ENCODE measurements at regions not wholly inside any gene's neighbourhood (a gene's known extent, or its start where the extent isn't known, plus 50 kb on each side); places are given as distances from the start of the nearest gene placed in this dataset.
A peak's percentile ranks its signal among the peaks of the same experiment; 100 is the strongest.

DNA sequence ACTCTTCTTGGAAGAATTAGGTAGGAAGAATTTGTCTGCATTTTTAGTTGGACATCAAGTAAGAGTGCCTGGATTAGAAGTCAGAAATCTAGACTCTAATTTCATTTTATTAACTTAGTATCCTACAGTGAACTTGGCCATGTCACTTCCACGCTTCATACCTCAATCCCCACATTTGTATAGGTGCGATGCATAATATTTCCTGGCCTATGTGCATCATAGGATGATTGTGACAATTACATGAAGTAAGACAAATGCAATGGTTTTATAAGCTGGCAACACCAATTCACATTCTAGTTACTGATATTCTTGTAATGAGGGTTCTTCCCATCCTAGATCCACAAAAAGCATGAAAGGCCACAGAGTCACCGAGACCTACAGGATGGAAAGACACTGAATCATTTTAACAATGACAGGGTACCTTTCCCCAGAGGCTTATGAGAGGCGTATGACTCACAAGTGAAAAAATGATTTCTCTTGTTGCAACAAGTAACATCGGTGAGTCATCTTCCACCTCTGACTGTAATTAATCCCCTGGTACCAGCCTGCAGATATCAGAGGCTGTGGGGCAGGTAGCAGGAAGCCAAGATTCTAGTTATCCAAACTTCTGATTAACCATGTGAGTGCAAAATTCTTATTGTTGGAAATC is 56.0 kb upstream of the OR5AK2 start:
- WGBS (ENCODE audit: insufficient coverage, low lambda C conversion rate): 60% methylated on average over 1 of the region's 5 CpGs
- no peaks in the 10 kb centered on the region for H3K4me1 ChIP-seq (ENCODE audit: control insufficient read depth, insufficient read depth, low read length)

DNA sequence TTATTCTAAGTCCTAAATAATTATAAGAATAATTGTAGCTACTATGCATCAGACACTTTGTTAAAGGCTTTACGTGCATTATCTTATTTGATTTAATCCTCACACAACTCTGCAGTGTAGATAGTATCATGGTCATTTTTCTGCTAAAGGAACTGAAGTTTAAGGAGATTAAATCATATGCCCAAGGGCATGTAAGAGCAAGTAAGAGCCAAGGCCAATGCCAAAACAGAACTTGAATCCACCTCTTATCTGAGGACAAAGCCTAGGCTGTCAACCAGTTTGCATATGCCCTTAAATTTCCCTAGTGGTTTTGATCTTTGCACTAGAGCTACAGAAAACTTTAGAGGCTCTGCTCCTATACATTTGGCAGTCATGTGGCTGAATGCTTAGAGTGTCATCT is 65.6 kb upstream of the OR5AK2 start:
- Histone ChIP-seq H3K27me3 (ENCODE audit: control insufficient read depth, insufficient read depth, low read length) (no peaks in the 10 kb centered on the region), H3K4me3 (ENCODE audit: low read length) (no peak overlapping the region), H3K27ac (ENCODE audit: low read length) (no peak overlapping the region), H3K4me1 (ENCODE audit: control insufficient read depth, insufficient read depth, low read length) (no peaks in the 10 kb centered on the region), H3K9me3 (ENCODE audit: control insufficient read depth, low read depth, low read length) (no peaks in the 10 kb centered on the region), H3K36me3 (ENCODE audit: control insufficient read depth, insufficient read depth, low read length) (no peaks in the 10 kb centered on the region)
- DNase-seq: no peak
- no CpG with 5 or more reads among the region's 1 CpG for WGBS (ENCODE audit: insufficient coverage, low lambda C conversion rate)

More for the DNA sequence above, 56.0 kb upstream of the OR5AK2 start:
- Histone ChIP-seq H3K27ac (ENCODE audit: low read length) (no peak overlapping the region), H3K27me3 (ENCODE audit: control insufficient read depth, insufficient read depth, low read length) (no peaks in the 10 kb centered on the region), H3K9me3 (ENCODE audit: control insufficient read depth, low read depth, low read length) (no peaks in the 10 kb centered on the region), H3K36me3 (ENCODE audit: control insufficient read depth, insufficient read depth, low read length) (no peaks in the 10 kb centered on the region), H3K4me3 (ENCODE audit: low read length) (no peak overlapping the region)
- peak; percentile 7 to 29 for DNase-seq

DNA sequence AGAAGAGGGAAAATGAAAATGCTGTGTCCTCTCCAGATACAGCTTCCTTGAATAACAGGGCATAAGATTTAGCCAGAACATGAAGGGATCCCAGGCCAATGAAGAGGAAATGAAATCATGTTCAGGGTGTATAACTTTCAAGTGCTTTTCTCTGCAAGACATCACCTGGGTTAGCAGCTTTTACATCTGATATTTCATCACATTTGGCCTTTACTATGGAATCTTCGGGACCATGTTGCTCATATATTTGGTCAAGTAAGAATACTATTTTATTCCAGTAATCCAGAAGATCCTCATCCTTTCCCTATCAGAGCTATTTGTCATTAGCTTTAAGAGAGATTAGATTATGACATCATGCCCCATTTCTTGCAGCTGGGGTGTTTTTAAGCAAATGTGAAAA is 66.3 kb upstream of the OR5AK2 start:
- H3K4me1 ChIP-seq (ENCODE audit: control insufficient read depth, insufficient read depth, low read length): no peaks in the 10 kb centered on the region
- no peak overlapping the region for H3K4me3 ChIP-seq (ENCODE audit: low read length)
- DNase-seq: no peak
- WGBS (ENCODE audit: insufficient coverage, low lambda C conversion rate): no CpG with 5 or more reads among the region's 1 CpG
- H3K36me3 ChIP-seq (ENCODE audit: control insufficient read depth, insufficient read depth, low read length): no peaks in the 10 kb centered on the region
- no peaks in the 10 kb centered on the region for H3K27me3 ChIP-seq (ENCODE audit: control insufficient read depth, insufficient read depth, low read length)
- H3K27ac ChIP-seq (ENCODE audit: low read length): no peak overlapping the region
- no peaks in the 10 kb centered on the region for H3K9me3 ChIP-seq (ENCODE audit: control insufficient read depth, low read depth, low read length)

DNA sequence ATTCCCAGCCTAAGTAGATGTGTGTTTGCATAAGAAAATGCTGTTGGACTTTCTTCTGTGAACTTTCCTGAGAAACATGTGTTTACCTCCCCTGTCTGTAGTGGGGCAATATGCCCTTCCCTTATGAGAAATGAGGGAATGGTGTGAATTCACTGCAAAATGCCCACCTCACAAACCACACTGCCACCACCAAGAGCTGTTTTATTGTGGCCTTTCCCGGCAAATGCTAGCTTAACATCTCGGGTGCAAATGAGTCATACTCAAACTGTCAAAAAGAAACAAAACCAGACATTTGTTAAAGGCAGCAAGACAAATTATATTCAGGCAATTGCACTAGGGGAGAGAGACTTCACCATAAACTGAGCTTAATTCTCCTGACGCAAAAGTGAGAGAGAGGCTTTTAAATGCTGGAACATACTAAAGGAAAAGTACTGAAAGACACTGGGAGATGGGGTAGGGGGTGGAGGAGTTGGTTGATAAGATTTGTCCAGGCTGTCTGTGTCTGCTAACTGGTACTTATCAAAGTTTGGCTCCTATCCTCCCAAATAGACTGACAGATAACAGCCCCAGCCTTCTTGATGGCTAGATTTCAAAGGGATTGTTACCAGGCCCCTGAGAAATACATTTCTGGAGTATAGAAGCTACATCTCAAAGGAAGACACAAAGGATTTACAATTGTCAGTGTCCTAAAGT is 70.9 kb upstream of the OR5AK2 start:
- Histone ChIP-seq H3K27ac (ENCODE audit: low read length) (no peak overlapping the region), H3K9me3 (ENCODE audit: control insufficient read depth, low read depth, low read length) (no peaks in the 10 kb centered on the region), H3K36me3 (ENCODE audit: control insufficient read depth, insufficient read depth, low read length) (no peaks in the 10 kb centered on the region), H3K4me1 (ENCODE audit: control insufficient read depth, insufficient read depth, low read length) (no peaks in the 10 kb centered on the region), H3K4me3 (ENCODE audit: low read length) (no peak overlapping the region), H3K27me3 (ENCODE audit: control insufficient read depth, insufficient read depth, low read length) (no peaks in the 10 kb centered on the region)
- WGBS (ENCODE audit: insufficient coverage, low lambda C conversion rate): 50% methylated on average over 1 of the region's 3 CpGs
- DNase-seq: no peak

DNA sequence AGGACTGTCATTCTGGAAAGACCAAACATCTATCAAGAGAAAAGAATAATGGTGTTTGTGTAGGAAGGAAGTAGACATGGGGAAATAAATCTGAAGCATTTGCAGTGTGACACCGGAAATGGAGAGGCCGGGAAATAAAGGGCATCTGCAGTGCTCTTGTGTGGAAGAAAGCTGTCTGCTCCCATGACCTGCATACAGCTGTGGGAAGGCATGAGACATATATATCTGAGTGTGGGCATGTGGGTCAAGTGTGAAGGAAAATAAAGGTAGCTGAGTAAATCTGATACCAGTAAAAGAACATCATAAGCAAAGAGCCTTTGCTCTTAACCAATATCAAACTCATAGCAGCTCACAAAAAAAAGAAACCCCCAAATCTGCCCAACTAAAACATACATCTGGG is 72.1 kb upstream of the OR5AK2 start:
- H3K27me3 ChIP-seq (ENCODE audit: control insufficient read depth, insufficient read depth, low read length): no peaks in the 10 kb centered on the region
- H3K36me3 ChIP-seq (ENCODE audit: control insufficient read depth, insufficient read depth, low read length): no peaks in the 10 kb centered on the region
- no peaks in the 10 kb centered on the region for H3K9me3 ChIP-seq (ENCODE audit: control insufficient read depth, low read depth, low read length)
- H3K4me3 ChIP-seq (ENCODE audit: low read length): no peak overlapping the region
- no peak for DNase-seq
- no peak overlapping the region for H3K27ac ChIP-seq (ENCODE audit: low read length)
- H3K4me1 ChIP-seq (ENCODE audit: control insufficient read depth, insufficient read depth, low read length): no peaks in the 10 kb centered on the region
- 74% methylated on average over 2 of the region's 2 CpGs for WGBS (ENCODE audit: insufficient coverage, low lambda C conversion rate)

DNA sequence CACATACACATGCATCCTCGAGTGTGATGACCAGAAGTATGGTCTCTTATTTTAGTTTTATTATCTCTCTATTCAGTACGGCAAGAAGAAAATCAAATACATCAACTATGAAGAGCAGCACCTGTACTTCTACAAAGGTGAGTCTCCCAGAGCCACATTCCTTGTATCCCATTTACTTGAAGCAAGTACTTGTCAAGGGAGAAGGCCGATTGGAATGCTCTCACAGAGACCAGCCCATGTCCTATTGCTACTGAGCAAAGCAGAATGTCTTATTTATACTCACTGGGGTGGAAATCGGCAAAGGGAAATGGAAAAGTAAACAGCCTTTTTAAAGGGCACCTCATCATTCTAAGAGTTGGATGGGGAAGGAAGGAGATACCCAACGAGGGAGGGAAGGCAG is 72.6 kb upstream of the OR5AK2 start:
- H3K4me1 ChIP-seq (ENCODE audit: control insufficient read depth, insufficient read depth, low read length): no peaks in the 10 kb centered on the region
- WGBS (ENCODE audit: insufficient coverage, low lambda C conversion rate): no CpG with 5 or more reads among the region's 5 CpGs
- H3K27ac ChIP-seq (ENCODE audit: low read length): no peak overlapping the region
- H3K36me3 ChIP-seq (ENCODE audit: control insufficient read depth, insufficient read depth, low read length): no peaks in the 10 kb centered on the region
- DNase-seq: no peak
- no peaks in the 10 kb centered on the region for H3K27me3 ChIP-seq (ENCODE audit: control insufficient read depth, insufficient read depth, low read length)
- H3K4me3 ChIP-seq (ENCODE audit: low read length): no peak overlapping the region
- no peaks in the 10 kb centered on the region for H3K9me3 ChIP-seq (ENCODE audit: control insufficient read depth, low read depth, low read length)

DNA sequence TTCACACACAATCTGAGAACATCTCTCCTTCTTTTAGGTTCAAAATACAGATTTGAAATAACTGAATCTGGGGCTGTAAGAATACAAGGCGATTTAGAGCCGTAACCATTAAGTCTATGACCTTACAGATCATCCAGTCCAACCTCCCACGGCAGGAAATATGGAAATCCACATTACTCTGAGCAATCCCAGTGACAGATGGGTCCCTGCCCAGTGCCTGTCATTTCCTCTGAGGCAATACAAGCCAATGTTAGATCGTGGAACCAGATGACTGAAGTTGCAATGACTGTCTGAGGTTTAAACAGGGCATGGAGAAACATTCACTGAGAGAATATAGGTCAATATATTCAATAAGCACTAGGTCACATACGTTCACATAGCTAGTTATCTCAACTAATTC is 77.4 kb upstream of the OR5AK2 start:
- no CpG with 5 or more reads among the region's 5 CpGs for WGBS (ENCODE audit: insufficient coverage, low lambda C conversion rate)
- no peak for DNase-seq
- Histone ChIP-seq H3K36me3 (ENCODE audit: control insufficient read depth, insufficient read depth, low read length) (no peaks in the 10 kb centered on the region), H3K27ac (ENCODE audit: low read length) (no peak overlapping the region), H3K4me1 (ENCODE audit: control insufficient read depth, insufficient read depth, low read length) (peaks cover 4% of the 10 kb centered on the region), H3K27me3 (ENCODE audit: control insufficient read depth, insufficient read depth, low read length) (no peaks in the 10 kb centered on the region), H3K9me3 (ENCODE audit: control insufficient read depth, low read depth, low read length) (no peaks in the 10 kb centered on the region), H3K4me3 (ENCODE audit: low read length) (no peak overlapping the region)

DNA sequence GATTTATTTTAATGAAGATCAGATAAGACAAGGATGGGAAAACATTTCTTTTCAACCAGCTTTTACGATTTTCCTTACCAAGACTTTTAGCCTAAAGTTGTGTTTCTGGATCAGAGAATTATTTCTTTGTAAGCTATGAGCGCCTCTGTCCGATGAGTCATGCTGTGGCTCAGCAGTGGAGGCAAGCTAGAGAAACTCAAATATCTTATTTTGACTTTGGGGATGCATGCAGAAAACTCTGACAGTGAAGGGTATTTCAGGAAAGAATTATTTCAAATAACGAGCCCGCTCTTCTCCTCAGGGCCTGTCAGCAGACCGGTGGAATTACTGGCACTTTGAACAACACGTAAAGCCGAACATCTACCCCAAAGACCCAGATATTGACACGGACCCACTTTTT is 77.9 kb upstream of the OR5AK2 start:
- H3K4me3 ChIP-seq (ENCODE audit: low read length): no peak overlapping the region
- peaks cover 4% of the 10 kb centered on the region for H3K4me1 ChIP-seq (ENCODE audit: control insufficient read depth, insufficient read depth, low read length)
- no peaks in the 10 kb centered on the region for H3K27me3 ChIP-seq (ENCODE audit: control insufficient read depth, insufficient read depth, low read length)
- H3K36me3 ChIP-seq (ENCODE audit: control insufficient read depth, insufficient read depth, low read length): no peaks in the 10 kb centered on the region
- no peak for DNase-seq
- H3K9me3 ChIP-seq (ENCODE audit: control insufficient read depth, low read depth, low read length): no peaks in the 10 kb centered on the region
- 82% methylated on average over 3 of the region's 9 CpGs for whole genome bisulfite sequencing (ENCODE audit: insufficient coverage, low lambda C conversion rate)
- H3K27ac ChIP-seq (ENCODE audit: low read length): no peak overlapping the region

DNA sequence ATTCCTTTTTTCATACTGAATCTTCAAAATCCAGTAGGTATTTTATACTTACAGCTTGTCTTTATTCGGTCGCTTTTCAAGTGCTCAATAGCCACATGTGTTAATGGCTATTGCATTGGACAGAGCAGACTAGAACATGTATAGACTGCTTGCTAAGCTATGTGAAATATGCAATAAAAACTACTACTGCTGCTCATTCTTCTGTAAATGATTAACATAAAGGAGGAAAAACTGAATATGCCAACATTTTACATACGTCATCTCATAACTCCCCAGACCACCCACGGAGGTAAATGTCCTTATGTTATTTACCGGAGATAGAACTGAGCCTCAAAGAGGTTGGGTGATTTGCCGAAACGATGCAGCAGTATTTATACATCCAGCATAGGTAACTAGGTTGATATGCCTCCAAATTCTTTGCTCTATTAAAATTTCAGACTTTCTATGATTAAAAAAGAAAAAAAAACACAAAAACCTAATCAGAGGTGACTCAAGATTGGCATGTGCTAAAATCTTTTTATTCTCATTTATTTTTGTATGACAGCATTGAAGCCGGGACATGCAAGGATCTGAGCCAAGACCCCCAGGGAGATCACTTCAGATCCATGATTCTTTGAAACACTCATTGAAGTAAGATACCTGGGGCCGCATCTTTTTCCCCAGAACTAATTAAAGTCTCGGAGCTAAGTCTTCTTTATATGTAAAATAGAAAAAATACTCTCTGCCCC is 78.5 kb upstream of the OR5AK2 start:
- Histone ChIP-seq H3K27ac (ENCODE audit: low read length) (no peak overlapping the region), H3K27me3 (ENCODE audit: control insufficient read depth, insufficient read depth, low read length) (no peaks in the 10 kb centered on the region), H3K9me3 (ENCODE audit: control insufficient read depth, low read depth, low read length) (no peaks in the 10 kb centered on the region), H3K4me1 (ENCODE audit: control insufficient read depth, insufficient read depth, low read length) (peaks cover 4% of the 10 kb centered on the region), H3K4me3 (ENCODE audit: low read length) (no peak overlapping the region), H3K36me3 (ENCODE audit: control insufficient read depth, insufficient read depth, low read length) (no peaks in the 10 kb centered on the region)
- WGBS (ENCODE audit: insufficient coverage, low lambda C conversion rate): 48% methylated on average over 4 of the region's 10 CpGs
- DNase-seq: peak; percentile 32 to 56

DNA sequence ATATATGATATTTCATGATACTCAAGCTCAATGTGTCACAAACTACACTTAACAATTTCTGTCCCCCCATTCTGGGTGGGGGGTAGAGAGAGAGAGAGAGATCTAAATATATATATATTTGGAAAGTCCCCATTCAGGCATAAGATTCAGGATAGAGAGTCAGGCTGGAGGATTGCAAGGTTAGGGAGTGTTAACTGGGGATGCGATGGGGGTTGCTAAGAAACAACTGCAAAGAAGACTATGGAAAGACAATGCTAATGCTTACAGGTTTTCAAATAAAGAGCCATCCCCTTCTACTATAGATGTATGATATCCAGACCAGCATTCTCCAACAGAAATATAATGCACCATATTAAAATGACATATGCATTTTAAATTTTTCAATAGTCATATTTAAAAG is 79.2 kb upstream of the OR5AK2 start:
- H3K4me1 ChIP-seq (ENCODE audit: control insufficient read depth, insufficient read depth, low read length): peaks cover 4% of the 10 kb centered on the region
- no peaks in the 10 kb centered on the region for H3K27me3 ChIP-seq (ENCODE audit: control insufficient read depth, insufficient read depth, low read length)
- no peaks in the 10 kb centered on the region for H3K36me3 ChIP-seq (ENCODE audit: control insufficient read depth, insufficient read depth, low read length)
- no peak overlapping the region for H3K27ac ChIP-seq (ENCODE audit: low read length)
- no peak overlapping the region for H3K4me3 ChIP-seq (ENCODE audit: low read length)
- no peak for DNase-seq
- WGBS (ENCODE audit: insufficient coverage, low lambda C conversion rate): 100% methylated on average over 1 of the region's 1 CpG
- no peaks in the 10 kb centered on the region for H3K9me3 ChIP-seq (ENCODE audit: control insufficient read depth, low read depth, low read length)

Measured in large intestine (tissue), 3 donors.